DMS114 treated with DMSO at 0.1 percent for 48 hours (cell line): ENCODE measurements at regions not wholly inside any gene's neighbourhood (a gene's known extent, or its start where the extent isn't known, plus 50 kb on each side); places are given as distances from the start of the nearest gene placed in this dataset.

ENCODE experiments used
- DNase-seq: peaks from one replicate; lab custom pipeline; 2025; ENCODE audit not compliant: unreplicated experiment; lab: John Stamatoyannopoulos, UW

- no peak for DNase-seq
Observed at GRCh38 chr6:133170602-133171001, 70.6 kb upstream of the EYA4 start.

GRCh38 chr6:133171989-133172604 is 69.1 kb upstream of the EYA4 start:
- no peak for DNase-seq

GRCh38 chr6:133173276-133173675 is 67.9 kb upstream of the EYA4 start:
- DNase-seq: no peak

GRCh38 chr6:133179481-133179880 is 61.7 kb upstream of the EYA4 start:
- no peak for DNase-seq

- DNase-seq: no peak
Observed at GRCh38 chr6:133183691-133184090, 57.5 kb upstream of the EYA4 start.

- no peak for DNase-seq
Observed at GRCh38 chr6:133184798-133185372, 56.3 kb upstream of the EYA4 start.

GRCh38 chr6:133185731-133186130 is 55.4 kb upstream of the EYA4 start:
- DNase-seq: no peak

GRCh38 chr6:133187114-133187513 is 54.0 kb upstream of the EYA4 start:
- DNase-seq: no peak

- DNase-seq: no peak
Observed at GRCh38 chr6:133187657-133188453, 53.3 kb upstream of the EYA4 start.

GRCh38 chr6:133190912-133191311 is 50.2 kb upstream of the EYA4 start:
- no peak for DNase-seq

GRCh38 chr6:133191323-133191722 is 49.8 kb upstream of the EYA4 start:
- DNase-seq: no peak
